ENCODE measurements at regions not wholly inside any gene's neighbourhood (a gene's known extent, or its start where the extent isn't known, plus 50 kb on each side); places are given as distances from the start of the nearest gene placed in this dataset.

DNA sequence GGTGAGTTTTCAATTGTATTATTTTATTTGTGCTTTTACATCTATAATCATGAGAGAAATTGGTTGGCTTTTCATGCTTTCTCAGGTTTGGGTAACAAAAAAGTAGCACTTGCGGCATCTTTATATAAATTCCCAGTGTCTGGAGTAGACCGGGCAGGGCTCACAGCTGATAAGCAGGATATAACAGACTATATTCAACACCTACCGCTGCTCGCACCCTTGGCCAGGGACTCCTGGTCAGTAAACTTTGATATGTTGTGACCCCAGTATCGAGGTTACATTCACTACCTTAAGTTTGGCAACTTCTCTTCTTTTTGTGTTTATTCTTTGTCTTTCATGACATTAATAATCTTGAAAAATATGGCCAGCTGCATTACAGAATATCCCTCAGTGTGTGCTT, 343.4 kb downstream of the TBC1D32 start:
- Histone ChIP-seq H3K36me3 (ENCODE audit: insufficient read depth) (no peaks in the 10 kb centered on the region), H3K27me3 (ENCODE audit: insufficient read depth, low read depth) (no peaks in the 10 kb centered on the region), H3K79me2 (ENCODE audit: insufficient read depth, low read depth) (no peaks in the 10 kb centered on the region), H3K4me3 (IDR thresholded peaks at IDR 0.05; ENCODE audit: insufficient read depth, low read depth, low read length) (no peak overlapping the region), H3K4me1 (ENCODE audit: low read depth, poor library complexity, severe bottlenecking) (no peaks in the 10 kb centered on the region), H2AFZ (ENCODE audit: low read depth) (no peak overlapping the region), H3K4me2 (no peak overlapping the region), H4K20me1 (ENCODE audit: insufficient read depth) (no peaks in the 10 kb centered on the region), H3K9ac (no peak overlapping the region), H3K27ac (no peak overlapping the region)
- TF ChIP-seq, protein P1, sequence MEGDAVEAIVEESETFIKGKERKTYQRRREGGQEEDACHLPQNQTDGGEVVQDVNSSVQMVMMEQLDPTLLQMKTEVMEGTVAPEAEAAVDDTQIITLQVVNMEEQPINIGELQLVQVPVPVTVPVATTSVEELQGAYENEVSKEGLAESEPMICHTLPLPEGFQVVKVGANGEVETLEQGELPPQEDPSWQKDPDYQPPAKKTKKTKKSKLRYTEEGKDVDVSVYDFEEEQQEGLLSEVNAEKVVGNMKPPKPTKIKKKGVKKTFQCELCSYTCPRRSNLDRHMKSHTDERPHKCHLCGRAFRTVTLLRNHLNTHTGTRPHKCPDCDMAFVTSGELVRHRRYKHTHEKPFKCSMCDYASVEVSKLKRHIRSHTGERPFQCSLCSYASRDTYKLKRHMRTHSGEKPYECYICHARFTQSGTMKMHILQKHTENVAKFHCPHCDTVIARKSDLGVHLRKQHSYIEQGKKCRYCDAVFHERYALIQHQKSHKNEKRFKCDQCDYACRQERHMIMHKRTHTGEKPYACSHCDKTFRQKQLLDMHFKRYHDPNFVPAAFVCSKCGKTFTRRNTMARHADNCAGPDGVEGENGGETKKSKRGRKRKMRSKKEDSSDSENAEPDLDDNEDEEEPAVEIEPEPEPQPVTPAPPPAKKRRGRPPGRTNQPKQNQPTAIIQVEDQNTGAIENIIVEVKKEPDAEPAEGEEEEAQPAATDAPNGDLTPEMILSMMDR (conservative IDR thresholded peaks at IDR 0.05; ENCODE audit: low read depth, low read length), result no peak

DNA sequence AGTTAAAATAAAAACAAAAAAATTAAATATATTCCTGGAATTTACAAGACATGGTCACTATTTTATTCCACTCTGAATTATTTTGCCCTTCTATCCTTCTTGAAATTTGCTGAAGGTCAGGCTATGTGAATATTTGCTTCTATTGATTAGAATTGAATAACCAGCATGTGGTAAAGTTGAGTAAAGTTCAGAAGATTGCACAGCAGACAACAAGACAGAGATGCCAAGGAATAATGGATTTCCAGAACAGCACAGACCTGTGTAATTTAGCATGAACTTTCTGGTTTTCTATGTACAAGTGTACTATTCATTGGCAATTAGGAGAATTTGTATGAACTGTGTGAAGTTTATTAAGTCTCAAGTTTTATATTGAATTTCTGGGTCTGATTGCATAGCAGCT, 352.4 kb downstream of the TBC1D32 start:
- no peaks in the 10 kb centered on the region for H3K4me1 ChIP-seq (ENCODE audit: low read depth, poor library complexity, severe bottlenecking)
- H3K27me3 ChIP-seq (ENCODE audit: insufficient read depth, low read depth), result no peaks in the 10 kb centered on the region
- TF ChIP-seq, protein P1 (conservative IDR thresholded peaks at IDR 0.05; ENCODE audit: low read depth, low read length), result no peak
- no peak overlapping the region for H2AFZ ChIP-seq (ENCODE audit: low read depth)
- H3K79me2 ChIP-seq (ENCODE audit: insufficient read depth, low read depth), result no peaks in the 10 kb centered on the region
- H3K4me3 ChIP-seq (IDR thresholded peaks at IDR 0.05; ENCODE audit: insufficient read depth, low read depth, low read length), result no peak overlapping the region
- H4K20me1 ChIP-seq (ENCODE audit: insufficient read depth), result no peaks in the 10 kb centered on the region
- no peak overlapping the region for H3K9ac ChIP-seq
- no peak overlapping the region for H3K4me2 ChIP-seq
- H3K27ac ChIP-seq, result no peak overlapping the region
- no peaks in the 10 kb centered on the region for H3K36me3 ChIP-seq (ENCODE audit: insufficient read depth)

DNA sequence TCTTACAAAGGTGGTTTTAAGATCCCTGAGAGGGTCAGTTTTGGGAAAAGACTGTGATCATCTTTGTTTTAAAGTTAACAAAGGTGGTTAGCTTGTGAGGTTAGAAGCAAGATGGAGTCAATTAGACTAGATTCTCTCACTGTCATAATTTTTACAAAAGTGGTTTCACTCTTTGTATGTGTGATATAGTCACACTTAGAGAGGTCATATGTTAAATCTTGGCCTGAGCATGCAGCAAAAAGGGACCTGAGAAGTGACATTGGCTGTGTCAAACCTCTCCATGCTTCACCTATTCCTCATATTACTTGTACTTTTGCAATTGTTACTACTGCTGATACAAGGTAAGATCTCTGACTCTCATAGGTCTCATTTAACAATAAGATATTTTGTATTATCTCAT, 368.0 kb downstream of the TBC1D32 start:
- TF ChIP-seq, protein P1 (conservative IDR thresholded peaks at IDR 0.05; ENCODE audit: low read depth, low read length), result no peak

DNA sequence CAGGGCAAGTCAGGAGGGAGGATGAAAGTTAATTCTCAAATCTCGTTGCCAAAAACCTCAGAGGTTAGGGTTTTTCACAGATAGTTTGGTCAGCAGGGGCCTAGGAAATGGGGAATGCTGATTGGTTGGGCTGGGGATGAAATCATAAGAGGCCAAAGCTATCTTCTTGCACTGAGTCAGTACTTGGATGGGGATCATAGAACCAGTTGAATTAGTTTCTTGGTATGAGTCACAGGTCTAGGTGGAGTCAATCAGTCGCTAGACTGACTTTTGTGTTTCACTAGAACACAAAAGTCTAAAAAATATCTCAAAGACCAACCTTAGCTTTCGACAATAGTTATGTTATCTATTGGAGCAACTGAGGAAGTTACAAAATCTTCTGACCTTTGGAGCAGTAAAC, 368.5 kb downstream of the TBC1D32 start:
- Histone ChIP-seq H3K27ac (no peak overlapping the region), H2AFZ (ENCODE audit: low read depth) (no peak overlapping the region), H4K20me1 (ENCODE audit: insufficient read depth) (no peaks in the 10 kb centered on the region), H3K4me2 (no peak overlapping the region), H3K27me3 (ENCODE audit: insufficient read depth, low read depth) (no peaks in the 10 kb centered on the region), H3K4me3 (IDR thresholded peaks at IDR 0.05; ENCODE audit: insufficient read depth, low read depth, low read length) (no peak overlapping the region), H3K4me1 (ENCODE audit: low read depth, poor library complexity, severe bottlenecking) (no peaks in the 10 kb centered on the region), H3K36me3 (ENCODE audit: insufficient read depth) (no peaks in the 10 kb centered on the region), H3K9ac (no peak overlapping the region), H3K79me2 (ENCODE audit: insufficient read depth, low read depth) (no peaks in the 10 kb centered on the region)
- TF ChIP-seq, protein P1 (conservative IDR thresholded peaks at IDR 0.05; ENCODE audit: low read depth, low read length), result no peak

More for the DNA sequence above, 368.0 kb downstream of the TBC1D32 start:
- no peak overlapping the region for H3K9ac ChIP-seq
- no peak overlapping the region for H3K4me2 ChIP-seq
- no peaks in the 10 kb centered on the region for H3K4me1 ChIP-seq (ENCODE audit: low read depth, poor library complexity, severe bottlenecking)
- H4K20me1 ChIP-seq (ENCODE audit: insufficient read depth), result no peaks in the 10 kb centered on the region
- H3K27me3 ChIP-seq (ENCODE audit: insufficient read depth, low read depth), result no peaks in the 10 kb centered on the region
- no peaks in the 10 kb centered on the region for H3K36me3 ChIP-seq (ENCODE audit: insufficient read depth)
- no peak overlapping the region for H2AFZ ChIP-seq (ENCODE audit: low read depth)
- no peaks in the 10 kb centered on the region for H3K79me2 ChIP-seq (ENCODE audit: insufficient read depth, low read depth)
- H3K27ac ChIP-seq, result no peak overlapping the region
- H3K4me3 ChIP-seq (IDR thresholded peaks at IDR 0.05; ENCODE audit: insufficient read depth, low read depth, low read length), result no peak overlapping the region

All from KMS-11 (cell line).